Activated CD8-positive, alpha-beta memory T cell treated with anti-CD3 and anti-CD28 coated beads, Interleukin-2, amount 10 ng/mL, durations not matched to agents 7 days and 5 days (primary cell): ENCODE measurements at regions not wholly inside any gene's neighbourhood (a gene's known extent, or its start where the extent isn't known, plus 50 kb on each side); places are given as distances from the start of the nearest gene placed in this dataset.
"Not testable (repeated sequence)": the region's sequence is repeated elsewhere in the genome, so short reads cannot be mapped to it uniquely, and the experiment has no call there.

Experiments used
- ATAC-seq: fragments of 150-1000 bp; cut with Tn5 transposase; one replicate; pipeline ENCODE4 v1.10.0; 2021; ENCODE audit warnings: moderate library complexity
- CTCF ChIA-PET: fragments of 350-600 bp; sonication (Branson Sonifier 250); formaldehyde crosslinking; loops from one replicate; lab custom pipeline; 2021; ENCODE audit warnings: antibody characterized with exemption; lab: Charles Lee
- DNase-seq: peaks from one replicate; pipeline ENCODE4 v3.0.0-alpha.2; 2020
- H3K27ac Mint-ChIP-seq: one replicate; pipeline ENCODE4 v1.8.0; 2021; ENCODE audit warnings: mild to moderate bottlenecking, mixed read lengths
- H3K27me3 Mint-ChIP-seq: one replicate; pipeline ENCODE4 v1.8.0; 2021; ENCODE audit warnings: mixed read lengths
- H3K36me3 Mint-ChIP-seq: one replicate; pipeline ENCODE4 v1.8.0; 2021; ENCODE audit warnings: mild to moderate bottlenecking, mixed read lengths
- H3K4me1 Mint-ChIP-seq: one replicate; pipeline ENCODE4 v1.8.0; 2021; ENCODE audit warnings: mixed read lengths
- H3K4me3 Mint-ChIP-seq: one replicate; pipeline ENCODE4 v1.8.0; 2021; ENCODE audit warnings: mild to moderate bottlenecking, moderate library complexity, mixed read lengths
- H3K9me3 Mint-ChIP-seq: one replicate; pipeline ENCODE4 v1.8.0; 2022; ENCODE audit warnings: low read depth, mixed read lengths

- H3K4me1 Mint-ChIP-seq, ATAC-seq, H3K4me3 Mint-ChIP-seq, H3K36me3 Mint-ChIP-seq, CTCF ChIA-PET, H3K27ac Mint-ChIP-seq, H3K27me3 Mint-ChIP-seq, DNase-seq, H3K9me3 Mint-ChIP-seq: not testable (repeated sequence)
Observed at GRCh38 chr15:84156588-84156840, 79.1 kb upstream of the GOLGA6L4 start.

- H3K9me3 Mint-ChIP-seq, CTCF ChIA-PET, H3K4me1 Mint-ChIP-seq, DNase-seq, ATAC-seq, H3K27me3 Mint-ChIP-seq, H3K4me3 Mint-ChIP-seq, H3K36me3 Mint-ChIP-seq, H3K27ac Mint-ChIP-seq: not testable (repeated sequence)
Observed at GRCh38 chr15:84157056-84157632, 78.4 kb upstream of the GOLGA6L4 start.

GRCh38 chr15:84157857-84158256 is 77.7 kb upstream of the GOLGA6L4 start:
- H3K9me3 Mint-ChIP-seq, H3K4me3 Mint-ChIP-seq, DNase-seq, H3K27me3 Mint-ChIP-seq, H3K36me3 Mint-ChIP-seq, H3K4me1 Mint-ChIP-seq, H3K27ac Mint-ChIP-seq, CTCF ChIA-PET, ATAC-seq: not testable (repeated sequence)

GRCh38 chr15:84159346-84160269 is 76.0 kb upstream of the GOLGA6L4 start:
- CTCF ChIA-PET, DNase-seq: not testable (repeated sequence)

GRCh38 chr15:84164423-84165292 is 70.9 kb upstream of the GOLGA6L4 start:
- H3K4me3 Mint-ChIP-seq, H3K36me3 Mint-ChIP-seq, DNase-seq, CTCF ChIA-PET, H3K4me1 Mint-ChIP-seq, H3K9me3 Mint-ChIP-seq, ATAC-seq, H3K27me3 Mint-ChIP-seq, H3K27ac Mint-ChIP-seq: not testable (repeated sequence)

More at GRCh38 chr15:84159346-84160269, 76.0 kb upstream of the GOLGA6L4 start:
- H3K27ac Mint-ChIP-seq, ATAC-seq, H3K4me1 Mint-ChIP-seq, H3K4me3 Mint-ChIP-seq, H3K36me3 Mint-ChIP-seq, H3K9me3 Mint-ChIP-seq, H3K27me3 Mint-ChIP-seq: not testable (repeated sequence)

- H3K36me3 Mint-ChIP-seq, H3K4me3 Mint-ChIP-seq, CTCF ChIA-PET, H3K27me3 Mint-ChIP-seq, ATAC-seq, H3K9me3 Mint-ChIP-seq, H3K27ac Mint-ChIP-seq, DNase-seq, H3K4me1 Mint-ChIP-seq: not testable (repeated sequence)
Observed at GRCh38 chr15:84170029-84170428, 65.5 kb upstream of the GOLGA6L4 start.

GRCh38 chr15:84173231-84173610 is 62.4 kb upstream of the GOLGA6L4 start:
- DNase-seq: peak; percentile 31
- H3K9me3 Mint-ChIP-seq: not testable (repeated sequence)

More at GRCh38 chr15:84173231-84173610, 62.4 kb upstream of the GOLGA6L4 start:
- H3K4me1 Mint-ChIP-seq, H3K36me3 Mint-ChIP-seq, H3K27me3 Mint-ChIP-seq, H3K4me3 Mint-ChIP-seq, H3K27ac Mint-ChIP-seq, CTCF ChIA-PET, ATAC-seq: not testable (repeated sequence)
